Adrenal gland (tissue), 5 donors: ENCODE measurements at regions not wholly inside any gene's neighbourhood (a gene's known extent, or its start where the extent isn't known, plus 50 kb on each side); places are given as distances from the start of the nearest gene placed in this dataset.

Experiments
- POLR2A ChIP-seq, 2 donors: fragments of 450-650 bp; IDR thresholded peaks; one replicate each; pipeline ENCODE4 v1.6.1; 2017; ENCODE audit warnings: antibody characterized with exemption in 2 of 2, mild to moderate bottlenecking in 2 of 2, moderate library complexity in 1 of 2
- TF ChIP-seq, protein P1 (sequence below), 6 experiments: fragments of 450-650 bp in 4 of 6; fragments of 200-600 bp in 2 of 6; sonication (generic) in 1 of 6; IDR thresholded peaks; 1 replicate in 5 of 6; 2 replicates in 1 of 6; pipeline versions ENCODE4 v1.5.1 to v1.8.0; 2016 to 2021; ENCODE audit warnings: antibody characterized with exemption in 6 of 6, mild to moderate bottlenecking in 2 of 6, moderate library complexity in 1 of 6
- donor health status: DM: no; HTN: no; CAD: no.

DNA sequence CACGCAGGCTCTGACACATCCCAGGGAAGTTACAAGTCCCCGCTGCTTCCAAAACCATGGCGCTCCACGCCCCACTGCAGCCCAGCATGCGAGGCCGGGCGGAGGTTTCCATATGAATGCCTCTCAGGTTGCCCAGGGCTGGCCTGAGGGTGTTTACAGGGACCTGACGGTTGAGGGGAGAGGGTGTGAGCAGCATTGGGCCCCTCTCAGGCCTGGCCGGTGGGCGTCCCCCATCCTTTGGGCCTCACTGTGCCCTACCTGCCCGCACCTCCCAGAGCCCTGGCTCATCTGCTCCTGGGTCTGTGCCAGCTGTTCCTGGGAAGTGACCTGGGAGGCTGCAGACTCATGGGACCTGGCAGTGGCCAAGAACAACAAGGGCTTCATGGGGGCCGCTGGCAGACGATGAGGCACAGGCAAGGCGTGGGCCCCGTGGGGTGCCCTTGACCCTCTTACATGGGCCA, 173.5 kb downstream of the C16orf95 start:
- TF ChIP-seq, protein P1, sequence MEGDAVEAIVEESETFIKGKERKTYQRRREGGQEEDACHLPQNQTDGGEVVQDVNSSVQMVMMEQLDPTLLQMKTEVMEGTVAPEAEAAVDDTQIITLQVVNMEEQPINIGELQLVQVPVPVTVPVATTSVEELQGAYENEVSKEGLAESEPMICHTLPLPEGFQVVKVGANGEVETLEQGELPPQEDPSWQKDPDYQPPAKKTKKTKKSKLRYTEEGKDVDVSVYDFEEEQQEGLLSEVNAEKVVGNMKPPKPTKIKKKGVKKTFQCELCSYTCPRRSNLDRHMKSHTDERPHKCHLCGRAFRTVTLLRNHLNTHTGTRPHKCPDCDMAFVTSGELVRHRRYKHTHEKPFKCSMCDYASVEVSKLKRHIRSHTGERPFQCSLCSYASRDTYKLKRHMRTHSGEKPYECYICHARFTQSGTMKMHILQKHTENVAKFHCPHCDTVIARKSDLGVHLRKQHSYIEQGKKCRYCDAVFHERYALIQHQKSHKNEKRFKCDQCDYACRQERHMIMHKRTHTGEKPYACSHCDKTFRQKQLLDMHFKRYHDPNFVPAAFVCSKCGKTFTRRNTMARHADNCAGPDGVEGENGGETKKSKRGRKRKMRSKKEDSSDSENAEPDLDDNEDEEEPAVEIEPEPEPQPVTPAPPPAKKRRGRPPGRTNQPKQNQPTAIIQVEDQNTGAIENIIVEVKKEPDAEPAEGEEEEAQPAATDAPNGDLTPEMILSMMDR (IDR thresholded peaks at IDR 0.05) = no peak
- no peak for TF ChIP-seq POLR2A (IDR thresholded peaks at IDR 0.05)
